HepG2 (cell line): ENCODE measurements at regions not wholly inside any gene's neighbourhood (a gene's known extent, or its start where the extent isn't known, plus 50 kb on each side); places are given as distances from the start of the nearest gene placed in this dataset.

Source experiments
- ATAC-seq: fragments of 200-7000 bp; cut with Tn5 transposase; 3 replicates; pipeline ENCODE4 v1.9.1; 2020; ENCODE audit warnings: mild to moderate bottlenecking, moderate library complexity
- BruUV-seq: library from RNA; stranded (reverse); fragments of 400-500 nt; replicated peaks from 2 replicates; lab custom pipeline; 2021; lab: Mats Ljungman, UMichigan
- CTCF ChIA-PET: fragments of 300-600 bp; formaldehyde crosslinking; extraction: SDS; loops from one replicate; lab custom pipeline; 2021; ENCODE audit warnings: low total read pairs, inconsistent platforms, low intra/inter-chr PET ratio; lab: Yijun Ruan, JAX
- POLR2A ChIA-PET: fragments of 350-600 bp; sonication (Branson Sonifier 250); formaldehyde crosslinking; loops from one replicate; lab custom pipeline; 2020; ENCODE audit warnings: antibody characterized with exemption, inconsistent platforms; lab: Yijun Ruan, JAX
- DNase-seq: peaks from one replicate; pipeline ENCODE4 v3.0.0-alpha.2; 2015; ENCODE audit warnings: low spot score
- FAIRE-seq: peaks from 3 replicates; lab custom pipeline; 2011; peaks lifted over from hg19 to GRCh38; lab: Jason Lieb, UNC
- H2AFZ ChIP-seq: one replicate; pipeline ENCODE4 v1.6.1; 2011; ENCODE audit warnings: low read length, inconsistent platforms
- H3K27ac ChIP-seq: fragments of 300-600 bp; 3 replicates; pipeline ENCODE4 v1.8.0; 2011; ENCODE audit warnings: mixed run types, mild to moderate bottlenecking, mixed read lengths, low read length, inconsistent platforms; ENCODE audit not compliant: insufficient read depth; ENCODE audit errors: extremely low read length
- H3K27me3 ChIP-seq, 2 experiments: fragments of 200-600 bp in 1 of 2; 2 replicates in 1 of 2; 3 replicates in 1 of 2; pipeline versions ENCODE4 v1.6.0 to v1.8.0; 2011; ENCODE audit warnings: low read length in 2 of 2, mild to moderate bottlenecking in 2 of 2, moderate library complexity in 2 of 2, inconsistent platforms in 1 of 2; ENCODE audit not compliant: insufficient read depth in 2 of 2, control insufficient read depth in 1 of 2
- H3K36me3 ChIP-seq, 2 experiments: fragments of 200-600 bp in 1 of 2; replicated peaks in 1 of 2; 2 replicates in 1 of 2; 3 replicates in 1 of 2; pipeline versions ENCODE4 v1.5.1 to v1.8.0; 2011; ENCODE audit warnings: low read length in 2 of 2, inconsistent platforms in 1 of 2; ENCODE audit not compliant: insufficient read depth in 2 of 2, control insufficient read depth in 1 of 2
- H3K4me1 ChIP-seq: 2 replicates; pipeline ENCODE4 v1.5.1; 2012; ENCODE audit warnings: low read length, inconsistent platforms; ENCODE audit not compliant: insufficient read depth
- H3K4me2 ChIP-seq: 2 replicates; pipeline ENCODE4 v1.6.0; 2011; ENCODE audit warnings: low read depth, low read length, inconsistent platforms
- H3K4me3 ChIP-seq, 3 experiments: fragments of 200-600 bp in 1 of 3; sonication (generic), shearing (Covaris generic) in 1 of 3; replicated peaks in 1 of 3; 2 replicates each; pipeline ENCODE4 v1.5.1; 2011 to 2016; ENCODE audit warnings: low read length in 3 of 3, inconsistent platforms in 2 of 3, low read depth in 2 of 3, mild to moderate bottlenecking in 2 of 3, control low read depth in 1 of 3, mixed read lengths in 1 of 3; ENCODE audit not compliant: insufficient read depth in 1 of 3
- H3K79me2 ChIP-seq: one replicate; pipeline ENCODE4 v1.6.1; 2011; ENCODE audit warnings: low read length, inconsistent platforms; ENCODE audit not compliant: insufficient read depth
- H3K9ac ChIP-seq: 2 replicates; pipeline ENCODE4 v1.6.0; 2011; ENCODE audit warnings: mild to moderate bottlenecking, low read depth, low read length, inconsistent platforms; ENCODE audit not compliant: insufficient read depth
- H3K9me3 ChIP-seq: 2 replicates; pipeline ENCODE4 v1.5.1; 2012; ENCODE audit warnings: mild to moderate bottlenecking, low read length
- H4K20me1 ChIP-seq: 2 replicates; pipeline ENCODE4 v1.6.0; 2011; ENCODE audit warnings: inconsistent platforms, mild to moderate bottlenecking, low read length, moderate library complexity; ENCODE audit not compliant: insufficient read depth
- CHD2 ChIP-seq: IDR thresholded peaks from 2 replicates; pipeline ENCODE4 v1.6.1; 2011; ENCODE audit warnings: low read depth, low read length, improper control_type of control experiment
- EED ChIP-seq: sonication (generic); formaldehyde crosslinking; IDR thresholded peaks from 2 replicates; pipeline ENCODE4 v1.5.0; 2020; ENCODE audit warnings: mild to moderate bottlenecking, missing genetic modification reagents
- NFYB ChIP-seq: sonication (generic); formaldehyde crosslinking; IDR thresholded peaks from 2 replicates; pipeline ENCODE4 v1.4.0; 2020; ENCODE audit warnings: missing genetic modification reagents
- NFYC ChIP-seq: IDR thresholded peaks from 2 replicates; pipeline ENCODE4 v1.6.1; 2016; ENCODE audit warnings: missing genetic modification reagents, missing compliant biosample characterization
- NR2F1 ChIP-seq, 2 experiments: fragments of 450-650 bp in 1 of 2; formaldehyde crosslinking in 1 of 2; IDR thresholded peaks; 2 replicates each; pipeline versions ENCODE4 v1.5.0 to v1.6.1; 2016 to 2020; ENCODE audit warnings: mild to moderate bottlenecking in 1 of 2, missing compliant biosample characterization in 1 of 2, missing genetic modification reagents in 1 of 2, moderate library complexity in 1 of 2
- PLRG1 ChIP-seq: fragments of 450-650 bp; conservative IDR thresholded peaks from 2 replicates; pipeline ENCODE4 v1.6.1; 2016
- SALL2 ChIP-seq: sonication (generic); formaldehyde crosslinking; IDR thresholded peaks from 2 replicates; pipeline ENCODE4 v1.8.1; 2023; ENCODE audit warnings: mild to moderate bottlenecking, missing genetic modification reagents, inconsistent platforms
- SP5 ChIP-seq: IDR thresholded peaks from 2 replicates; pipeline ENCODE4 v1.6.1; 2016; ENCODE audit warnings: low read depth, borderline replicate concordance
- ZNF138 ChIP-seq: sonication (generic); formaldehyde crosslinking; IDR thresholded peaks from 2 replicates; pipeline ENCODE4 v1.5.0; 2020; ENCODE audit warnings: mild to moderate bottlenecking, low read depth, missing genetic modification reagents
- ZNF296 ChIP-seq: sonication (generic); formaldehyde crosslinking; conservative IDR thresholded peaks from 2 replicates; pipeline ENCODE4 v1.5.0; 2020; ENCODE audit warnings: mild to moderate bottlenecking, missing genetic modification reagents
- ZNF331 ChIP-seq: sonication (generic); formaldehyde crosslinking; IDR thresholded peaks from 2 replicates; pipeline ENCODE4 v1.4.0; 2020; ENCODE audit warnings: missing genetic modification reagents
- ZNF33A ChIP-seq: sonication (generic); formaldehyde crosslinking; IDR thresholded peaks from 2 replicates; pipeline ENCODE4 v1.5.1; 2020; ENCODE audit warnings: missing genetic modification reagents, mild to moderate bottlenecking, moderate library complexity, borderline replicate concordance
- ZNF550 ChIP-seq: sonication (generic); formaldehyde crosslinking; IDR thresholded peaks from 2 replicates; pipeline ENCODE4 v1.4.0; 2020; ENCODE audit warnings: mild to moderate bottlenecking, missing genetic modification reagents, borderline replicate concordance
- ZNF660 ChIP-seq: sonication (generic); formaldehyde crosslinking; IDR thresholded peaks from 2 replicates; pipeline ENCODE4 v1.5.1; 2020; ENCODE audit warnings: mild to moderate bottlenecking, low read depth, missing genetic modification reagents, borderline replicate concordance
- ZNF713 ChIP-seq: sonication (generic); formaldehyde crosslinking; IDR thresholded peaks from 2 replicates; pipeline ENCODE4 v1.4.0; 2020; ENCODE audit warnings: mild to moderate bottlenecking, missing genetic modification reagents
- WGBS: methylation state at CpG from one replicate; pipeline ENCODE4 v1.1.6; 2017; ENCODE audit warnings: low lambda C conversion rate; 5-methylcytosine and 5-hydroxymethylcytosine counted together
- in situ Hi-C: cut with HindIII; loops from 2 replicates; pipeline ENCODE4 v1.10.0; 2017; ENCODE audit warnings: low pct_unique_long_range_greater_than_20kb; ENCODE audit not compliant: extremely low pct_ligation_motif_present
- intact Hi-C: fragments of 100-400 bp; cut with micrococcal nuclease; formaldehyde crosslinking; loops from one replicate; pipeline ENCODE4 v1.10.0; 2022; ENCODE audit not compliant: unreplicated experiment
- TF ChIP-seq, protein P1 (sequence below): sonication (generic); formaldehyde crosslinking; IDR thresholded peaks from 2 replicates; pipeline ENCODE4 v1.4.0; 2020; ENCODE audit warnings: missing genetic modification reagents, borderline replicate concordance
- TF ChIP-seq, protein P2 (sequence below): sonication (generic); formaldehyde crosslinking; IDR thresholded peaks from 2 replicates; pipeline ENCODE4 v1.4.0; 2020; ENCODE audit warnings: mild to moderate bottlenecking, missing genetic modification reagents

DNA sequence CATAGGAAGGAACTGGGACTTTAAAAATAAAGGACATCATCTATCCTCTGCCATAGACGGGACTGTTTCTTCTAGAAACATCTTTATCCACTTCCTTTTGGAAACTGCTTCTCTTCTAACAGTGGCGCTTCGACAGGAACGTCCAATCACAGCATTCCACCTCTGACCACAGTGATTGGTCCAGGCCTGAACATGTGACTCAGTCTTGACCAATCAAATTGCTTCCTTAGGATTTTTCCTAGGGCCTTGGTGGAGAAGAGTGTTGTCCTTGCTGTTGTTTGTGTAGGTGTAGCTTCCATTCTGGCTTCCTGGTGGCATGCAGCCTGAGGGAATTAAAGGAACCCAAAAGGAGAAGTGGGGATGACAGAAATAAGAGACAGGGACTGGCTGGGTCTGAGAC lies 182.4 kb upstream of the TBX3 start:
- ChIA-PET POLR2A (no interaction called here), CTCF (no interaction called here)
- Histone ChIP-seq H3K9me3 (no peaks in the 10 kb centered on the region), H4K20me1 (no peaks in the 10 kb centered on the region), H3K27ac (no peak overlapping the region), H2AFZ (no peak overlapping the region), H3K79me2 (no peaks in the 10 kb centered on the region), H3K4me1 (peaks cover 9% of the 10 kb centered on the region; the same call in 1 of the 2 replicates), H3K4me2 (no peak overlapping the region), H3K9ac (no peak overlapping the region), H3K4me3 (no peak overlapping the region), H3K27me3 (no peaks in the 10 kb centered on the region; a peak in 1 of 5 replicates), H3K36me3 (no peaks in the 10 kb centered on the region)
- in situ Hi-C loops (no loop called here), intact Hi-C loops (no loop called here)
- TF ChIP-seq, protein P1, sequence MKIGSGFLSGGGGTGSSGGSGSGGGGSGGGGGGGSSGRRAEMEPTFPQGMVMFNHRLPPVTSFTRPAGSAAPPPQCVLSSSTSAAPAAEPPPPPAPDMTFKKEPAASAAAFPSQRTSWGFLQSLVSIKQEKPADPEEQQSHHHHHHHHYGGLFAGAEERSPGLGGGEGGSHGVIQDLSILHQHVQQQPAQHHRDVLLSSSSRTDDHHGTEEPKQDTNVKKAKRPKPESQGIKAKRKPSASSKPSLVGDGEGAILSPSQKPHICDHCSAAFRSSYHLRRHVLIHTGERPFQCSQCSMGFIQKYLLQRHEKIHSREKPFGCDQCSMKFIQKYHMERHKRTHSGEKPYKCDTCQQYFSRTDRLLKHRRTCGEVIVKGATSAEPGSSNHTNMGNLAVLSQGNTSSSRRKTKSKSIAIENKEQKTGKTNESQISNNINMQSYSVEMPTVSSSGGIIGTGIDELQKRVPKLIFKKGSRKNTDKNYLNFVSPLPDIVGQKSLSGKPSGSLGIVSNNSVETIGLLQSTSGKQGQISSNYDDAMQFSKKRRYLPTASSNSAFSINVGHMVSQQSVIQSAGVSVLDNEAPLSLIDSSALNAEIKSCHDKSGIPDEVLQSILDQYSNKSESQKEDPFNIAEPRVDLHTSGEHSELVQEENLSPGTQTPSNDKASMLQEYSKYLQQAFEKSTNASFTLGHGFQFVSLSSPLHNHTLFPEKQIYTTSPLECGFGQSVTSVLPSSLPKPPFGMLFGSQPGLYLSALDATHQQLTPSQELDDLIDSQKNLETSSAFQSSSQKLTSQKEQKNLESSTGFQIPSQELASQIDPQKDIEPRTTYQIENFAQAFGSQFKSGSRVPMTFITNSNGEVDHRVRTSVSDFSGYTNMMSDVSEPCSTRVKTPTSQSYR (CRISPR knock-in tag), result no peak
- TF ChIP-seq ZNF331 (CRISPR knock-in tag), result no peak
- TF ChIP-seq EED (CRISPR knock-in tag), result no peak
- no peak for TF ChIP-seq ZNF713 (CRISPR knock-in tag)
- no peak for TF ChIP-seq ZNF138 (CRISPR knock-in tag)
- no peak for TF ChIP-seq CHD2
- no peak for TF ChIP-seq NR2F1 (CRISPR knock-in tag; IDR thresholded peaks at IDR 0.05)
- peak; percentile 57 for TF ChIP-seq NFYC
- TF ChIP-seq ZNF33A, result no peak
- TF ChIP-seq ZNF660 (CRISPR knock-in tag), result no peak
- TF ChIP-seq, protein P2, sequence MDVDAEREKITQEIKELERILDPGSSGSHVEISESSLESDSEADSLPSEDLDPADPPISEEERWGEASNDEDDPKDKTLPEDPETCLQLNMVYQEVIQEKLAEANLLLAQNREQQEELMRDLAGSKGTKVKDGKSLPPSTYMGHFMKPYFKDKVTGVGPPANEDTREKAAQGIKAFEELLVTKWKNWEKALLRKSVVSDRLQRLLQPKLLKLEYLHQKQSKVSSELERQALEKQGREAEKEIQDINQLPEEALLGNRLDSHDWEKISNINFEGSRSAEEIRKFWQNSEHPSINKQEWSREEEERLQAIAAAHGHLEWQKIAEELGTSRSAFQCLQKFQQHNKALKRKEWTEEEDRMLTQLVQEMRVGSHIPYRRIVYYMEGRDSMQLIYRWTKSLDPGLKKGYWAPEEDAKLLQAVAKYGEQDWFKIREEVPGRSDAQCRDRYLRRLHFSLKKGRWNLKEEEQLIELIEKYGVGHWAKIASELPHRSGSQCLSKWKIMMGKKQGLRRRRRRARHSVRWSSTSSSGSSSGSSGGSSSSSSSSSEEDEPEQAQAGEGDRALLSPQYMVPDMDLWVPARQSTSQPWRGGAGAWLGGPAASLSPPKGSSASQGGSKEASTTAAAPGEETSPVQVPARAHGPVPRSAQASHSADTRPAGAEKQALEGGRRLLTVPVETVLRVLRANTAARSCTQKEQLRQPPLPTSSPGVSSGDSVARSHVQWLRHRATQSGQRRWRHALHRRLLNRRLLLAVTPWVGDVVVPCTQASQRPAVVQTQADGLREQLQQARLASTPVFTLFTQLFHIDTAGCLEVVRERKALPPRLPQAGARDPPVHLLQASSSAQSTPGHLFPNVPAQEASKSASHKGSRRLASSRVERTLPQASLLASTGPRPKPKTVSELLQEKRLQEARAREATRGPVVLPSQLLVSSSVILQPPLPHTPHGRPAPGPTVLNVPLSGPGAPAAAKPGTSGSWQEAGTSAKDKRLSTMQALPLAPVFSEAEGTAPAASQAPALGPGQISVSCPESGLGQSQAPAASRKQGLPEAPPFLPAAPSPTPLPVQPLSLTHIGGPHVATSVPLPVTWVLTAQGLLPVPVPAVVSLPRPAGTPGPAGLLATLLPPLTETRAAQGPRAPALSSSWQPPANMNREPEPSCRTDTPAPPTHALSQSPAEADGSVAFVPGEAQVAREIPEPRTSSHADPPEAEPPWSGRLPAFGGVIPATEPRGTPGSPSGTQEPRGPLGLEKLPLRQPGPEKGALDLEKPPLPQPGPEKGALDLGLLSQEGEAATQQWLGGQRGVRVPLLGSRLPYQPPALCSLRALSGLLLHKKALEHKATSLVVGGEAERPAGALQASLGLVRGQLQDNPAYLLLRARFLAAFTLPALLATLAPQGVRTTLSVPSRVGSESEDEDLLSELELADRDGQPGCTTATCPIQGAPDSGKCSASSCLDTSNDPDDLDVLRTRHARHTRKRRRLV (CRISPR knock-in tag), result no peak
- TF ChIP-seq SP5 (CRISPR knock-in tag), result no peak
- no peak for TF ChIP-seq PLRG1
- TF ChIP-seq NFYB (CRISPR knock-in tag), result peak; percentile 46; the same call in 1 of the 2 replicates
- no peak for TF ChIP-seq SALL2 (CRISPR knock-in tag)
- no peak for TF ChIP-seq ZNF550 (CRISPR knock-in tag)
- TF ChIP-seq ZNF296 (CRISPR knock-in tag), result no peak
- no TSS peak for BruUV-seq
- 46% methylated on average over 4 of the region's 4 CpGs for WGBS
- ATAC-seq (no peak), DNase-seq (no peak), FAIRE-seq (no peak)
